ENCODE measurements at regions not wholly inside any gene's neighbourhood (a gene's known extent, or its start where the extent isn't known, plus 50 kb on each side); places are given as distances from the start of the nearest gene placed in this dataset.

- DNase-seq (ENCODE audit: low spot score), result no peak
These were observed 275.0 kb upstream of the BMP2 start for GRCh38 chr20:6492271-6493055.

- no peak for DNase-seq (ENCODE audit: low spot score)
These were observed 276.6 kb upstream of the BMP2 start for GRCh38 chr20:6490849-6491248.

- no peak for DNase-seq (ENCODE audit: low spot score)
These were observed 277.9 kb upstream of the BMP2 start for GRCh38 chr20:6489361-6490171.

GRCh38 chr20:6485351-6485750 is 282.1 kb upstream of the BMP2 start:
- no peak for DNase-seq (ENCODE audit: low spot score)

- DNase-seq (ENCODE audit: low spot score), result no peak
These were observed 283.8 kb upstream of the BMP2 start for GRCh38 chr20:6483727-6484126.

GRCh38 chr20:6482486-6482885 is 285.0 kb upstream of the BMP2 start:
- no peak for DNase-seq (ENCODE audit: low spot score)

GRCh38 chr20:6480328-6481200 is 286.9 kb upstream of the BMP2 start:
- no peak for DNase-seq (ENCODE audit: low spot score)

- DNase-seq (ENCODE audit: low spot score), result no peak
These were observed 294.3 kb upstream of the BMP2 start for GRCh38 chr20:6473197-6473596.

- no peak for DNase-seq (ENCODE audit: low spot score)
These were observed 295.6 kb upstream of the BMP2 start for GRCh38 chr20:6471871-6472270.

- DNase-seq (ENCODE audit: low spot score), result no peak
These were observed 296.3 kb upstream of the BMP2 start for GRCh38 chr20:6471110-6471647.

- no peak for DNase-seq (ENCODE audit: low spot score)
These were observed 297.8 kb upstream of the BMP2 start for GRCh38 chr20:6469695-6470094.

GRCh38 chr20:6468423-6469116 is 298.9 kb upstream of the BMP2 start:
- no peak for DNase-seq (ENCODE audit: low spot score)

- no peak for DNase-seq (ENCODE audit: low spot score)
These were observed 299.9 kb upstream of the BMP2 start for GRCh38 chr20:6467562-6467961.

GRCh38 chr20:6466075-6466810 is 301.2 kb upstream of the BMP2 start:
- no peak for DNase-seq (ENCODE audit: low spot score)

- no peak for DNase-seq (ENCODE audit: low spot score)
These were observed 316.6 kb upstream of the BMP2 start for GRCh38 chr20:6450841-6451240.

- no peak for DNase-seq (ENCODE audit: low spot score)
These were observed 317.6 kb upstream of the FERMT1 start for GRCh38 chr20:6440443-6440799.

- DNase-seq (ENCODE audit: low spot score), result no peak
These were observed 317.1 kb upstream of the FERMT1 start for GRCh38 chr20:6439737-6440442.

- no peak for DNase-seq (ENCODE audit: low spot score)
These were observed 311.3 kb upstream of the FERMT1 start for GRCh38 chr20:6434131-6434530.

- no peak for DNase-seq (ENCODE audit: low spot score)
These were observed 307.6 kb upstream of the FERMT1 start for GRCh38 chr20:6430381-6430780.

- DNase-seq (ENCODE audit: low spot score), result no peak
These were observed 303.6 kb upstream of the FERMT1 start for GRCh38 chr20:6426287-6426891.

All from AG20443 (cell line).